Activated CD8-positive, alpha-beta memory T cell treated with anti-CD3 and anti-CD28 coated beads for 24 hours (primary cell): ENCODE measurements at regions not wholly inside any gene's neighbourhood (a gene's known extent, or its start where the extent isn't known, plus 50 kb on each side); places are given as distances from the start of the nearest gene placed in this dataset.

Experiments used
- DNase-seq: peaks from one replicate; pipeline ENCODE4 v3.0.0-alpha.2; 2020

- DNase-seq, result no peak
Observed at GRCh38 chr10:78278058-78278404, 244.4 kb downstream of the RPS24 start.

- no peak for DNase-seq
Observed at GRCh38 chr10:78279756-78280155, 246.1 kb downstream of the RPS24 start.

GRCh38 chr10:78280604-78281003, 246.9 kb downstream of the RPS24 start:
- DNase-seq, result no peak

GRCh38 chr10:78281627-78282026, 248.0 kb downstream of the RPS24 start:
- no peak for DNase-seq

GRCh38 chr10:78283069-78283682, 249.5 kb downstream of the RPS24 start:
- DNase-seq, result no peak

GRCh38 chr10:78284381-78284780, 250.7 kb downstream of the RPS24 start:
- DNase-seq, result no peak

- no peak for DNase-seq
Observed at GRCh38 chr10:78285226-78285625, 251.6 kb downstream of the RPS24 start.

GRCh38 chr10:78286186-78286585, 252.5 kb downstream of the RPS24 start:
- no peak for DNase-seq

GRCh38 chr10:78286668-78287067, 253.0 kb downstream of the RPS24 start:
- no peak for DNase-seq

GRCh38 chr10:78287618-78288017, 254.0 kb downstream of the RPS24 start:
- DNase-seq, result no peak

GRCh38 chr10:78288663-78289062, 255.0 kb downstream of the RPS24 start:
- no peak for DNase-seq

- DNase-seq, result no peak
Observed at GRCh38 chr10:78290131-78290750, 256.6 kb downstream of the RPS24 start.

- DNase-seq, result no peak
Observed at GRCh38 chr10:78291722-78292121, 258.1 kb downstream of the RPS24 start.

GRCh38 chr10:78292250-78292981, 258.8 kb downstream of the RPS24 start:
- DNase-seq, result no peak

GRCh38 chr10:78292982-78293865, 259.6 kb downstream of the RPS24 start:
- DNase-seq, result no peak

- no peak for DNase-seq
Observed at GRCh38 chr10:78295242-78295641, 261.6 kb downstream of the RPS24 start.

GRCh38 chr10:78296785-78297184, 263.1 kb downstream of the RPS24 start:
- DNase-seq, result no peak

GRCh38 chr10:78297997-78298396, 264.3 kb downstream of the RPS24 start:
- no peak for DNase-seq

GRCh38 chr10:78298835-78299234, 265.2 kb downstream of the RPS24 start:
- no peak for DNase-seq

GRCh38 chr10:78299851-78300468, 266.3 kb downstream of the RPS24 start:
- DNase-seq, result peak; percentile 54

GRCh38 chr10:78300526-78300925, 266.9 kb downstream of the RPS24 start:
- peak; percentile 33 for DNase-seq

- DNase-seq, result no peak
Observed at GRCh38 chr10:78301481-78301880, 267.8 kb downstream of the RPS24 start.
